SK-N-MC (cell line): ENCODE measurements at regions not wholly inside any gene's neighbourhood (a gene's known extent, or its start where the extent isn't known, plus 50 kb on each side); places are given as distances from the start of the nearest gene placed in this dataset.

Source experiments
- DNase-seq: peaks from one replicate; pipeline ENCODE4 v3.0.0-alpha.2; 2011; ENCODE audit warnings: low read depth, low spot score
- H3K27ac ChIP-seq: fragments of 200-600 bp; sonication (generic); 2 replicates; pipeline ENCODE4 v1.5.1; 2016; ENCODE audit warnings: mixed run types
- H3K36me3 ChIP-seq: fragments of 200-600 bp; sonication (generic); 2 replicates; pipeline ENCODE4 v1.6.1; 2017; ENCODE audit warnings: antibody characterized with exemption, low read length, mixed read lengths; ENCODE audit not compliant: insufficient read depth
- H3K4me3 ChIP-seq: fragments of 200-600 bp; sonication (generic); 2 replicates; pipeline ENCODE4 v1.5.1; 2016
- H3K9ac ChIP-seq: fragments of 200-600 bp; sonication (generic); 2 replicates; pipeline ENCODE4 v1.8.0; 2017; ENCODE audit warnings: mixed run types, mixed read lengths; ENCODE audit not compliant: insufficient read length
- H3K9me3 ChIP-seq: fragments of 200-600 bp; sonication (generic); 2 replicates; pipeline ENCODE4 v1.6.1; 2017; ENCODE audit warnings: low read depth, mild to moderate bottlenecking, antibody characterized with exemption, low read length, moderate library complexity, mixed read lengths
- EZH2 ChIP-seq: fragments of 200-600 bp; sonication (generic); IDR thresholded peaks from one replicate; pipeline ENCODE4 v1.6.1; 2017; ENCODE audit warnings: antibody characterized with exemption
- FOXP2 ChIP-seq: optimal IDR thresholded peaks from 2 replicates; pipeline ENCODE3; 2011; ENCODE audit warnings: mild to moderate bottlenecking, moderate library complexity; ENCODE audit not compliant: insufficient read depth; ENCODE audit errors: extremely low read length, control extremely low read depth
- POLR2AphosphoS5 ChIP-seq: IDR thresholded peaks from 2 replicates; pipeline ENCODE4 v1.6.1; 2012; ENCODE audit warnings: mild to moderate bottlenecking, low read depth, low read length, borderline replicate concordance

DNA sequence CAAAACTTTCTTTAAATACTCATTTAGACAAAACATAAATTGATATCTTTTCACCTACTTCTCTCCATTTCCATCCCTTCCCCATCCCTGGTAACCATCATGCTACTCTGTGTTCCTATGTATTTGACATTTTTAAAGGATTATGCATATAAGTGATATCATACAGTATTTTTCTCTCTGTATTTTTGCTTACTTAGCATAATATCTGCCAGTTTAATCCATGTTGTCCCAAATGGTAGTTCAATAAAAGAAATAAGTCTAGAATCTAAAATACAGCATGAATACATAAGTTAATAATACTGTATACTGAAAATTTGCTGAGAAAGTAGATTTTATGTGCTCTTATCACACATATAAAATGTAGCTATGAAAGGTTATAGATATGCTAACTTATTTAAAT, 190.3 kb upstream of the NAV3 start:
- Histone ChIP-seq H3K9me3 (no peaks in the 10 kb centered on the region), H3K36me3 (no peaks in the 10 kb centered on the region), H3K27ac (peak overlapping the region; percentile 85), H3K9ac (no peak overlapping the region), H3K4me3 (peak overlapping the region; percentile 33; the same call in 1 of the 2 replicates)
- TF ChIP-seq EZH2 (no peak), POLR2AphosphoS5 (peak; percentile 19; the same call in 1 of the 2 replicates)
- DNase-seq = no peak

DNA sequence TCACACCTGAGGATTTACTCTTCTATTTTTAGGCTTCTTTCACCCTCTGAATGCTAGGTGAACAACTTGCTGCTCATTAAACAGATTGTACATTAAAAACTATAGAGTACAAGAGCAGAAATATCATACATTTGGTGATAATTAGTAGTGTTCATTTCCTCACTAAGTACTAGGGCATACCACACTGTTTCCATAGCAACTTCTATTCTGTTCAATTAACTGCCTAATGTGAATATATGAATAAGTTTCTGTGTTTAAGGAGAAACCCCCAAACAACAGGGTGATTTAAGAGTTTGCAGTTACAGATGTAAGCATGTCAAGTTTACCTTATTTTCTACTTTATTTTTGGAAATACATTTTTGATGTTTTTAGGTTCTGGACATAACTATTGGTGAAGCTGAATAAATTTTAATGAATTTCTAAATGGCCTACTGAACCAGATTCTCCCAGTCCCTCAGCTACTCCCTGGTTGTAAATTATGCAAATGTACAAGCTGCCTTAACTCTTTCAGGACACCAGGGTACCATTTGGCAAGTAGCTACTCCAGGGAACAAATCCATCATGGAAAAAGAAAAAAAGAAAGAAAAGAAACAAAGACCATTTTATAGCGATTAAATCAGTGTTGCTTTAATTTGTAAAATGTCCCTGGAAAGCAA, 199.8 kb upstream of the NAV3 start:
- DNase-seq = no peak
- TF ChIP-seq EZH2 = no peak
- TF ChIP-seq FOXP2 = no peak
- no peak for TF ChIP-seq POLR2AphosphoS5
- Histone ChIP-seq H3K9me3 (no peaks in the 10 kb centered on the region), H3K9ac (no peak overlapping the region), H3K36me3 (no peaks in the 10 kb centered on the region), H3K27ac (no peak overlapping the region), H3K4me3 (no peak overlapping the region)

DNA sequence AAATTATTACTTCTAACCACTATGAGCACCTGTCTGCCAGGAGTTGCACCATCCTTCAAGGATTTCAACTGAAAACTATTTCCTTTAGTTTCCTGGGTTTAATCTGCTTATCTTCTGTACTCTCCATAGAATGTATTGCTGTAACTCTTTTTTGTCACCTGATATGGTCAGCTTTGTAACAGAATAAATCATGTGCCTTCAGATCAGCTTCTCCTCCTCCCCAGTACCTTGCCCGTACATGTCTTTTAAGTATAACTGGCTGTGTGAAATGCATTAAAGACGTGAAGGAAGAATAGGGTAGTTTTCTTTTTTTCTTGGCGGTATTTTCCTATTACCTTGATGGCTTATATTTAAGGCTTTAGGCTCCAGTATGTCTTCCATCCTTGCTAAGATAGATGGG, 200.3 kb upstream of the NAV3 start:
- Histone ChIP-seq H3K9ac (no peak overlapping the region), H3K27ac (no peak overlapping the region), H3K9me3 (no peaks in the 10 kb centered on the region), H3K36me3 (no peaks in the 10 kb centered on the region), H3K4me3 (no peak overlapping the region)
- DNase-seq = no peak
- TF ChIP-seq POLR2AphosphoS5 = no peak
- TF ChIP-seq FOXP2 = no peak
- TF ChIP-seq EZH2 = no peak

DNA sequence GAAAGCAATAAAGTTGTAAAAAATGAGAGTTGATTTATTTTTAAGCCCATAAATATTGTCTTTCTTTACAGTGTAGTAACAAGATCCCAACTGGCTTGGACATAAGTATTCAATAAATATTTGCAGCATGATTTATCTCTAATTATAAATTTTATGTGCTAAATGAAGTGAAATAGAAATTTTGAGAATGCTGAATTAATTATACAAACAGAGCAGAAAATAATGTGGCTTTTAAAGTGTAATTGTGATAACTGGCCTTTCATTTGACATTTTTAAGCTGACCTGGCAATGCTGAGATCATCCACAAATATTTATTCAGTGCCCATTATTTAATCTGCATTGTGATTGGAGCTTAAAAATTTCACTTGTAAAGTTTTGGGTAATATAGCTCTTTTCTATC, 201.6 kb upstream of the NAV3 start:
- Histone ChIP-seq H3K27ac (no peak overlapping the region), H3K36me3 (no peaks in the 10 kb centered on the region), H3K4me3 (no peak overlapping the region), H3K9me3 (no peaks in the 10 kb centered on the region), H3K9ac (no peak overlapping the region)
- TF ChIP-seq FOXP2 (no peak), POLR2AphosphoS5 (no peak), EZH2 (no peak)
- DNase-seq = no peak

DNA sequence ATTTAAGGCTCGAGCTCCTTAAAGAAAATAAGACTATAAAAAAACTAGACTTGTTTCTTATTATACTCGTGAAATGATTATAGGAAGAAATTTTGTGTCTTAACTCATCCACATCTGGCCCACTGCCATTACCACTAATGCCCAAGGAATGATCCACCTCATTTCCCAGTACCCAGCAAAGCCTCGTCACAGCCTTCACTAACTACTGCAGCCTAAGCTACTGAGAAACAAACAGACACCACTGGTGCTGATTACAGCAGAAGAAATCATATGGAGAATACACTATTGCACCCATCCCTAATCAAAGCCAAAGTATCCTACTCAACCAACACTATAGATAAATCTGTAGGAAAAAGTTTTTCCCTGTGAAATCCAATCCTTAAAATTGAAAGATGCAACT, 205.3 kb upstream of the NAV3 start:
- no peak overlapping the region for H3K27ac ChIP-seq
- no peak overlapping the region for H3K9ac ChIP-seq
- no peak for TF ChIP-seq POLR2AphosphoS5
- no peak for TF ChIP-seq FOXP2
- no peak for TF ChIP-seq EZH2
- no peak overlapping the region for H3K4me3 ChIP-seq
- DNase-seq = no peak
- no peaks in the 10 kb centered on the region for H3K36me3 ChIP-seq
- no peaks in the 10 kb centered on the region for H3K9me3 ChIP-seq

DNA sequence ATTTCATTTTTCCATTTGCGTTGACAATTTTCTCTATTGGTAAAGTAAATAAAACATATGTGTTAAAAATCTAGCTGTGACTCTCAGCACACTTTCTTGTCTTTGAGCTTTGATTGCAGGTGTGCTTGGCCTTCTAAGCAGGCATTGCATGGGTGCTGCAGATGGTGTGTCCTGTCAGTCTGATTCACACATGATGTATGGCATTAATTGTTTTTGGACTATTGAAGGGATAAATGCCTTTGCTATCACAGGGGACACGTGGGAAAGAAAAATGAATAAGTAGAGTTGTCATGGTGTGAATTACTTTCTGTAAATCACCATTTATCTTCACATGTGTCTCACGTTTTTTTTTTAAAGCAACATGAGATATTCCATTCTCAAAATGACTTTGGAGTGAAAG, 211.3 kb upstream of the NAV3 start:
- H3K4me3 ChIP-seq = no peak overlapping the region
- H3K9me3 ChIP-seq = no peaks in the 10 kb centered on the region
- H3K9ac ChIP-seq = no peak overlapping the region
- no peaks in the 10 kb centered on the region for H3K36me3 ChIP-seq
- no peak for DNase-seq
- TF ChIP-seq EZH2 (no peak), FOXP2 (no peak), POLR2AphosphoS5 (no peak)
- H3K27ac ChIP-seq = no peak overlapping the region

DNA sequence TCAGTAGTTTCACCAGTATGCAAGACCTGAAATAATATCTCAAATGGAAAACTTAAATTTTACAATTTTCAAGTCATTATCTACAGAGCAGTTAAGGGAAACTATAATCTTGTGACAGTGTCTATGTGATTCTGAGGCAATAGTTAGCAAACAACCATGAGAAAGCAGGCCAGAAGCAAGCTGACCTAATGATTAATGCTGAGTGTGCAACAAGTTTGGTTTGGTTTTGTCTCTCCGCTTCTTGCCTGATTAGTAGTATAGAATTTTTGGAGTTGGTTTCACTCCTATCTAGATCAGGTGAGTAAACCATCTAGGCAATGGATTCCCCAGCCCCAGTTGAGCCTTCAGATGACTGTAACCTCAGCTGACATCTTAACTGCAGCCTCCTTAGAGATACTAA, 212.9 kb upstream of the NAV3 start:
- Histone ChIP-seq H3K9ac (no peak overlapping the region), H3K27ac (no peak overlapping the region), H3K9me3 (no peaks in the 10 kb centered on the region), H3K4me3 (no peak overlapping the region), H3K36me3 (no peaks in the 10 kb centered on the region)
- DNase-seq = no peak
- no peak for TF ChIP-seq FOXP2
- TF ChIP-seq EZH2 = no peak
- TF ChIP-seq POLR2AphosphoS5 = no peak

DNA sequence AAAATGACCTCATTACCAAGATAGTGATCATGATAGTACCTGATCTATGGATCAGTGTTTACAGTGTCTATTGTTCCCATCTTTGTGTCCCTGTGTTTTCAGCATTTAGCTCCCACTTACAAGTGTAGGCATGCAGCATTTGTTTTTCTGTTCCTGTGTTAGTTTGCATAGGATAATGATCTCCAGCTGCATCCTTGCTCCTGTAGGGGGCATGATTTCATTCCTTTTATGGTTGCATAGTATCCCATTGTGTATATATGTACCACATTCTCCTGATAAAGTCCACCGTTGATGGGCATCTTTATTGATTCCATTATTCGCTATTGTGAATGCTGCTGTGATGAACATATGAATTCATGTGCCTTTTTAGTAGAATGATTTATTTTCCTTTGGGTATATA, 215.4 kb upstream of the NAV3 start:
- DNase-seq = no peak

DNA sequence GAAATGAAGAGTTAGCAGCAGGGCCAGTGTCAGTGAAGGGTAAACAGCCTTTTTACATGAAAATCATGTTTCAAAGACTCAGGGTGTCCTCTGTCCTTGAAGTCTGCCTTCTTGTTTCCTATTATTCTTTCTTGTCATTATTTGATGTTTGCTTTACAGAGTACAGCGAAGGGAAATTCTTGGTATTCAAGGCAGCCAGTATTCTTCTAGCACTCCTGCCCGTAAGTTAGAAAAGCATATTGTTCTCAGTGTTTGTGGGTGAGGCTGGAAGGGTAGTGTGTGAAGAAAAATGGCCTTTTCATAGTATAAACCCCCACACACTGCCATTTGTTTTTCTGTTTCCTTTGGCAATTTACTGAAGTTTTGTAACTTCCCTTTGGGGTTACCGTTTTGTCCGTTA, 217.3 kb upstream of the NAV3 start:
- Histone ChIP-seq H3K9me3 (no peaks in the 10 kb centered on the region), H3K27ac (no peak overlapping the region), H3K36me3 (no peaks in the 10 kb centered on the region), H3K4me3 (no peak overlapping the region), H3K9ac (no peak overlapping the region)
- TF ChIP-seq FOXP2 = no peak
- TF ChIP-seq POLR2AphosphoS5 = no peak
- TF ChIP-seq EZH2 = no peak
- DNase-seq = no peak

More for the DNA sequence above, 215.4 kb upstream of the NAV3 start:
- H3K4me3 ChIP-seq = no peak overlapping the region
- TF ChIP-seq FOXP2 (no peak), POLR2AphosphoS5 (no peak)
- H3K27ac ChIP-seq = no peak overlapping the region
- no peak overlapping the region for H3K9ac ChIP-seq
- H3K9me3 ChIP-seq = no peaks in the 10 kb centered on the region
- H3K36me3 ChIP-seq = no peaks in the 10 kb centered on the region
